HG03097 (cell line): ENCODE measurements at regions not wholly inside any gene's neighbourhood (a gene's known extent, or its start where the extent isn't known, plus 50 kb on each side); places are given as distances from the start of the nearest gene placed in this dataset.

ENCODE experiments used
- ATAC-seq: cut with Tn5 transposase; IDR thresholded peaks from one replicate; pipeline ENCODE4 v1.9.1; 2021; ENCODE audit not compliant: unreplicated experiment, low FRiP score

DNA sequence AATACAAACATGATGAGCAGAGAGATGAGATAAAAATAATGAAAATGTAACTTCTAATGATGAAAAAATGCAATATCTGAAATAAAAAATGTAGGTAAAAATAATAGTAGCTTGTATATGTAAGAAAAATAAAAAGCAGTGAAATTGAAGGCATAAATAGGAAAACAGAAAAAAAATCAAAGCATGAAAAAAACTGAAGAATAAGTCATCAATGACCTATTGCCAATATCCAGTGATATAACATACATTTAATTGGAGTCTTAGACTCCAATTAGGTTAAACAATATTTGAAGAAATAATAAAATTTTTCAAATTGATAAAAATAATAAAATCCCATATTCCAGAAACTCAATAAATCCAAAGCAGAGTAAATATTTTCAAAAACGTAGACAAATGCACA is 114.0 kb upstream of the HDGFL1 start:
- no peak for ATAC-seq

- no peak for ATAC-seq
Measured at GRCh38 chr6:22457996-22458395, 111.4 kb upstream of the HDGFL1 start.

- no peak for ATAC-seq
Measured at GRCh38 chr6:22466665-22467245, 102.6 kb upstream of the HDGFL1 start.

- ATAC-seq: no peak
Measured at GRCh38 chr6:22467645-22468044, 101.7 kb upstream of the HDGFL1 start.

- ATAC-seq: no peak
Measured at GRCh38 chr6:22468256-22468965, 101.0 kb upstream of the HDGFL1 start.

- no peak for ATAC-seq
Measured at GRCh38 chr6:22470454-22471131, 98.8 kb upstream of the HDGFL1 start.

DNA sequence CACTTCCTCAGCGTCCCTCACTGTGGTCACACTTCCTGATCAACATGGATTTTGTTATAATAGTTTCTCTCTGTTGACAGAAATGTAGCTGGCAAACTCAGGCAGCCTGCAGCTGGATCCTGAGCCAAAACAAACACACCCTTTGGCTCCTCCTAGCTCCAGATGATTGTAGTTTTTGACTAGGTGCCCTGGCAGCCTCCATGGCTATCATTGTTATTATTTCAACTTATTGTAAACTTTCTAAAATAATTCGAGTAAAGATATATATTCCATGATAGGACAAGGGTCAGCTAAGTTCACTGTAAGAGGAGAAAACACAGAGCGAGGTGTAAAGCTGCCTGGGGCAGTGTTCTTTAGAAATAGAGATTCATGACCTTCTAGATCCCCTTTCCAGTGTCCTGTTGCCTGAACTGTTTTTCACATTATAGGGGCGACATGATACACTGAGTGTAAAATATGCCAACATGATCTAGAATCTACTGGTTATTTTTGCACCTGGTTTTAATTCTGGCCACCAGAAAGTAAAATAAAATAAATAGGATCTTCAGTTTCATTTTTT is 98.2 kb upstream of the HDGFL1 start:
- no peak for ATAC-seq

DNA sequence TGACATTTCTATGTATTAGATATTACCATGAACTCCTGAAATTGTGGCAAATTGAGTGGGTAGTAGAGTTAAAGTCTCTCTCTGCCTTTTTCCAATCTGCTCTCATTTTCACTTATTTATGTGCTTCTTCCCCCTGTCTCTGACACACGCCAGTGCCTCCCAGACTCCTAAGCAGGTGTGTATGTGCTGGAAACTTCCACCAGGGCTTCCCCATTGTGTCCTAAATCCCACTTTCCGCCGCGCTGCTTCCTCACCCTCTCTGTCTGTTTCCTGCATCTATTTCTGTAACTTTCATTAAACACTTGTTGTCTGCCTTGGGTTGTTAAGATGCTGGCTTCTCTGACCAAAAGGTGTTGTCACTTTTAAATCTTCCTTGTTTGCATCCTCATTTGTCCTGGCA is 97.6 kb upstream of the HDGFL1 start:
- ATAC-seq: no peak

- no peak for ATAC-seq
Measured at GRCh38 chr6:22473991-22474682, 95.2 kb upstream of the HDGFL1 start.

DNA sequence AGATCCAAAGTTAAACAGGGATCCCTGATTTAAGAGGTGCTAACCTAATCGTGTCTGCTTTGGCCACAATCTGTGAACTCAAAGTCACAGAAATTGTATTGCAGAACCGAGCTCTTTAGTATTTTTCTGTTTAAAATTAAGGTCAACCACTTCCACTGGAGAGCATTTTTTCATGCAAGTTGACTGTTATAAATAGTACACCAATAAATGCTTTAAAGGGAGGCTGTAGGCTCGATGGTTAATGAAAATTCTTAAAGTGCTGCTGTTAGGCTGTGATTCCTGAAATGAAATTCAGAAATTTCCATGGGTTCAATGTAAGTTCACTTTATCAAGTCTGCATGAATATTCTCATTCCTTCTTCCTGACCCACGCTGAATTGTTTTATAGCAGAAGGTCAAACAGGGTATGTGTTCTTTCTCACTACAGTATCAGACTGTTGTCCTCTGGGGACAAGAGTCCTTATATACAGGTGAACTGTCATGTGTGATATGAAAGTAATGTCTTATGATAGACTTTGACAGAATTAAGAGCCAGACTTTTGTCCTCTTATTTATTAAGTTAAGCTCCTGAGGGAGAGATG is 92.5 kb upstream of the HDGFL1 start:
- no peak for ATAC-seq

- ATAC-seq: no peak
Measured at GRCh38 chr6:22497276-22497675, 72.1 kb upstream of the HDGFL1 start.

- ATAC-seq: no peak
Measured at GRCh38 chr6:22499815-22500214, 69.6 kb upstream of the HDGFL1 start.

- no peak for ATAC-seq
Measured at GRCh38 chr6:22506496-22506895, 62.9 kb upstream of the HDGFL1 start.

- no peak for ATAC-seq
Measured at GRCh38 chr6:22512686-22513427, 56.5 kb upstream of the HDGFL1 start.

DNA sequence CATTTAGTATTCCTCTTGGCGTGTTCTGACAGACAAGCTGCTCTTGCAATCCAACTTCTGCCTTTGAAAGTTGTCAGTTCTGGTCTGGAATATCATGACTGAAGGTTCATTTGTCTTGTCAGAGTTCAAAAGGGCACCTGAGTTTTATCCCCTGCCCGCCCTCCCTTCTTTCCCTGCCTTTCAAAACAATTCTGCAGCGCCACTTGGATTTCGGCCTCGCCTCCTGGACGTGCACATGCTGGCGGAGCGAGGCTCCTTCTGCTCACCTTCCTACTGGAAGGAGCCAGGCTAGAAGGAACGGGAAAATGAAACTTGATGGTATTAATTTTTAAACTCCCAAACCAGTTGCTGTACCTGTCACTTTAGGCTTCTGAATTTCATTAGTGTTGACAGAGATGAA is 55.7 kb upstream of the HDGFL1 start:
- ATAC-seq: no peak

GRCh38 chr6:22519237-22519636 is 50.1 kb upstream of the HDGFL1 start:
- no peak for ATAC-seq
